8988T (cell line): ENCODE measurements at regions not wholly inside any gene's neighbourhood (a gene's known extent, or its start where the extent isn't known, plus 50 kb on each side); places are given as distances from the start of the nearest gene placed in this dataset.

ENCODE experiments used
- DNase-seq: peaks from one replicate; pipeline ENCODE4 v3.0.0; 2011

DNA sequence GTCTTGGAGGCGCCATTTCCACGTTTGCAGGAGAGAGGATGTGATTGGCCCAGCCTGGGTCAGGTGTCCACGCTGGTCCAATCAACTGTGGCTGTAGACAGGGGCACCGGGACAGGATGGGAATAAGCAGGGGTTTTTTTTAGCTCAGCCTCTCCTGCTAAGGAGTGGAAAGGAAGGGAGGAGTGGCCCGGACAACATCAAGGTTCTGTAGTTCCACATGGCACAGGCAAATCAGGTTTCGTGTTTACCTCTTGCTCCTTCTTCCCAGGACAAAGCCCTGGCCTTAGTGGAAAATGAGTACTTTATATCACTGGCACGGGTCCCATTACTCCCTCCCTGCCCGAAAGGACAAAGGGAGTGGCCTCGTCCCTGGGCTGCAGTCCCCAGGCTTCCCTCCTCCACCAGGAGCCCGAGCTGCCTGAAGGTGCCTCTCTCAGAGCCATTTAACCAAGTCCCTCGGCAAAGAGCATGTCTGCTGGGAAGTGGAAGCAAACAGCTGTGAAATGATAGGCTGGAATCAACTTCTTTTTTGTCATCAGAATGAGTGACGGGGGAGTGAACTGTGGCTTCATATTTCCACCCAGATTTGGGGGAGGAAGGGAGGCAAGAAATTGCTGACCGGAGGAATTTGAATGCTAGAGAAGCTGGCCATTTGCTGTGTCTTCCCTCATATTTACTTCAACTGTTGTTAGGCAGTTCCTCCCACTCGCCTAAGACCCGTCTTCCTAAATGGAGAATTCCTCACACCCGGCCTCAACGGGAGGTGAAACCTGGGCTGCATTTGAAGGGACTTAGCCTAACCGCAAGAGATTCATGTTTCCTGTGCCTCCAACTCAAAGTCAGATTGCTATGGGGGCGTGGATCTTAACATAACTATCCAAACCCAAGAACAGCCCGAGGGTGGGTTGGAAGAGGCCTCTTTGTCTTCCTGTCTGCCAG, 84.9 kb upstream of the SLC44A3 start:
- DNase-seq = no peak

DNA sequence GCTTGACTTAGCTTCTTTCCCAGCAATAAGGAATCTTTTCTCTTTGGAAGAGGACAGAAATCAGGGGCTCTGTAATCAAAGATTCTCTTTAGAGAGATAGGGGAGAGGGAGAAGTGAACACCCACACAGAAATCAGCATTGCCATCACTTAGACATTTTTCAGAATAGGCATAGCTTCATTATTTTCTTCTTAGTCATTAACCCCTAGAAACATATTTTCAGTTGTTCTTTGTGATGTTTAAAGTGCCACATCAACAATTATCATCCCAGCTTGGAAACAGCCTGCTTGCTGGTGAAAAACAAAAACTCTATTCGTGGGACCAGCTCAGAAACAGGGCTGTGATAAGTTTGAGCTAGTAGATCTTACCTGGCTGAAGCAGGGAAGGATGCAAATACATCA, 88.3 kb upstream of the SLC44A3 start:
- DNase-seq = no peak

DNA sequence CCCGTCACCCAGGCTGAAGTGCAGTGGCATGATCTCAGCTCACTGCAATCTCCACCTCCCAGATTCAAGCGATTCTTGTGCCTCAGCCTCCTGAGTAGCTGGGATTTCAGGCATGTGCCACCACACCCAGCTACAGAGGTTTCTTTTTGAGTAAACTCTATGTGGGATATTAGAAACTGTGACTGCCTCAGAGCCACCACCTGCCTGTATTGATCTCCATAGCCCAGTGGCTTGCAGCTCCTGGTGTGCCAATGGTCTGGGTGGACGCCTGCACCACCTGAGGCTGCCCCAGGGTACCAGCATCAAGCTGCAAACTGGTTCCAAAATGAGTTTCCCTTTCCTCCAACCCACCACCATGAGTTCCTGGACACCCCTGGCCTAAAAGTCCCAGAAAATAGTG, 89.7 kb upstream of the SLC44A3 start:
- DNase-seq = no peak

DNA sequence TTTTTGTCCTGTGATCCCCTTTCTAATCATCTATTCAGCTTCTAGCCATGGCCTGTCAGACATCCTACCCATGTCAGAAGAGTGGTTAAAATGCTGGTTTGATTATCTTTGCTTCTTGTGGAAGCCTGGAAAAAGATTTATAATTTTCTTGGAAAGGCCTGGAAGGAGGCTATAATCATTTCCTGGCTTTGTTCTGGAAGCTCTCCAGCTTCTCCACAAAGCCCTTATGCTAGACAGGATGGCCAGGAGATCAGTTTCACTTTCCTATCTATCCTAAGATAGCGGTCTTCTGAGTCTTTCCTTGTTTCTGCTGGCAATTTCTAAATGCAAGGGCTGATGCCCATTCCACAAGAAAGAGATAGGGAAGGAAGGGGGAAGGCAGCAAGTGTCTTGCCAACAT, 90.9 kb upstream of the SLC44A3 start:
- DNase-seq = no peak

DNA sequence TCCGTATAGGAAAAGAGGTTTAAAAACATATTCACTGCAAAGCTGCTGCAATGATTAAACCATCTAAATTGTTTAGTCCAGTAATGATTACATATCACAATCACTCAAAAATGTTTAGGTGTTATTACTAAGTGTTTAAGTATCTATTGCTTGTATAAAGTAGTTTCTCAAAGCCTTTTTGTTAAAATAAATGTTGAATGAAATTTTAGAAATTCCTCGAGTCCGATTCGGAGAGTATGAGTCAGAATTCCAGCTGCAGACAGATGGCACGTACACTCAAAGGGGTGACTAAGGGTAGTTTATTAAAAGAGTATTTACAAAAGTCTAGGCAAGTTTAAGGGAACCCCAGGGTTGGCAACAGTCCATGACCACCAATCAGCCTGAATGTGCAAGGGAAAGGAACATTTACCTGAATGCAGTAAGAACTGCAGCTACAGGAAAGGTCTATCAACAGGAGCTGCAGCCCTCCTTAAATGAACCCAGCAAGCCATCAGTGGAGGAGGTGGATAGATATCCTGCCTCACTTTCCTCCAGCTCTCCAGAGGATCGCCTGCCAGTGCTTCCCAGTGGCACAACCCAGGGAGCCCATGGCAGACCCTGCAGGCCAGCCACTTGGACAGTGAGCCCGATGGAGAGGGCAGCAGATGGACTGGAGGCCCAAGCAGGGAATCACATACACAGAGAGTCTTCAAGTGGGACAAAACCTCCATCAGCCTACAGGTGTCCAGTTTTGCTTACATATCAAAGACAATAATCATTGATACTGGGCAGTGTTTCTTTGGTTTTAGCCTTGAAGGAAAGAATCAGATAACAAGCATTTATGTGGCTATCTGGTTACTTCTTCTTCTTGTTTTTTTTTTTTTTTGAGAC, 92.1 kb upstream of the SLC44A3 start:
- DNase-seq = no peak

DNA sequence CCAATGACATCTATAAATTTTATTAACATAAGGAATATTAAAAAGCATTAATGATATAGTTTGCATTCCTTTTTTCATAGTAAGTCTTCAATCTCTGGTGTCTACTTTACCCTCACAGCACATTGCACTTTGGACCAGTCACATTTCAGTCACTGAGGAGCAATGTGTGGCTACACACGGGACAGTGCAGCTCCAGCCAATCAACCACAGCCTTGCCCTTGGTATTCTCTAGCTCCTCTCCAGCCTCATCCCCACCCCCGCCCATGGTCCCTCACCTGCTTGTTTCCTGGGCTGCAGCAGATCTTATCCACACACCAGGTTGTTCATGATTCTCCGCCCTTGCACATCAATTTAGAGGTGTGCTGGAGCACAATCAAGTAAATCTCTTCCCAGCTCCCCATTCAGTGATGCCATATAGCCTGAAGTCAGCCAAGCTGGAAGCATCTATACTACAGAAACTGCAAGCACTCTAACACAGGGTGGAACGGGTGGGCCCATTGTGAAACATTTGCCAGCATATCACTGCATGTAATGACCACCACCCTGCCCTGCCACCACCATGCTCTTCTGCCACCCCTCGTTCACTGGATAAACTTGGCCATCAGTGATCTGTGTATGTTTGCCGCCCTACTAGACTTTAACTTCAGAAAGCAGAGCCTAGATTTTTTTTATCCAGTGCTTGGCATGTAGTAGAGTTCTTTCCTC, 93.0 kb upstream of the SLC44A3 start:
- DNase-seq = no peak

DNA sequence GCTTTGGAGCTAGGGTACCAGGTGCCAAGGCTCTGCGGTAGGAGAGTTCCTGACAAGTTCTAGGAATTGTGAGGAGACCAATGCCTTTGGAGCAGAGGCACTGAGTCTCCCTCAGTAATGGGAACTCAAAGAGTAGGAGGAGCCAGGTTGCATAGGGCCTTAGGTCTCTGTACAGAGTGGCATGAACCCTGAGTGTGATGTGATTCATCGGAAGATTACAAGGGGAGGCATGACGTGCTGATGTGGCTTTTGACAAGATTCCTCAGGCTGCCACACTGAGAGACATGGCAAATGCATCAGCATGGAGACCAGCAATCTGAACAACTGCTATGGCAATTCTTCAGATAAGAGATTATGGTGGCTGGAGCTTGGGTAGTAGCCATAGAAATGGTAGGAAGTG, 94.6 kb upstream of the SLC44A3 start:
- no peak for DNase-seq

DNA sequence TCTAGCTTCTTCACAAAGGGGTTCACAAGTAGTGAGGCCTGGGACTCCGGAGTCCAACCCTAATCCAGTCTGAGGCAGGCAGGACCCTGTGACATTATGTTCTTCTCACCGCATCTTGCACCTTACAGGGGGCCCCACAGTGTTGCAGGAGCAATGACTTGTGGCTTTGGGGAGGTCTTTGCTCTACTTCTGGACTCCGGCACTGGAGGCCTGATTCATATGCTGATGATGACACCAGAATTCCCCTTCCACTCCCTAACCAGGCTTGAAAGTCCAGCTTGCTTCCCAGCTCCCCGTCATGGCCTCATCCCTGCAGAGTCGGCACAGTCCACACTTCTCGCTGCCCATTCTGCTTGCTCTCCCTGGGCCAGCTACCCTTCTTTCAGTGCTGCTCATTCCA, 96.3 kb upstream of the SLC44A3 start:
- no peak for DNase-seq

DNA sequence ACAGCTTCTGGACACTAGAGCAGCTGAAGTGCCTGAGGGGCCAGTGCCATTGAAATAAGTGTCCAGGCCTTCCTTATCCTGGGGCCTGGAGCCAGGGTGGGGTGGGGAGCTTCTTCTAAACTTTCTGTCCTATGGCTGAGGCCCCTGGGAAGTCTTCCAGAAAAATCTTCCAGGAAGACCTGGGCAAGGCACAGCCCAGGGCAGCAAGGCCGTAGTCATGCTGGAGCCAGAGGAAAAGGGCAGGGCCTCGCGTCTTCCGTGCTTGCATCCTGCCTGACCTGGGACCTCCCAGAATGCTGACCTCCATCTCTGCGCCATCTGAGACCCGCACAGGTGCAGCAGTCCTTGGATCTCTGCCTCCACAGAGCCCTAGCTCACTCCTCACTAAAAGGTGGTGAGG, 96.7 kb upstream of the SLC44A3 start:
- DNase-seq = no peak

DNA sequence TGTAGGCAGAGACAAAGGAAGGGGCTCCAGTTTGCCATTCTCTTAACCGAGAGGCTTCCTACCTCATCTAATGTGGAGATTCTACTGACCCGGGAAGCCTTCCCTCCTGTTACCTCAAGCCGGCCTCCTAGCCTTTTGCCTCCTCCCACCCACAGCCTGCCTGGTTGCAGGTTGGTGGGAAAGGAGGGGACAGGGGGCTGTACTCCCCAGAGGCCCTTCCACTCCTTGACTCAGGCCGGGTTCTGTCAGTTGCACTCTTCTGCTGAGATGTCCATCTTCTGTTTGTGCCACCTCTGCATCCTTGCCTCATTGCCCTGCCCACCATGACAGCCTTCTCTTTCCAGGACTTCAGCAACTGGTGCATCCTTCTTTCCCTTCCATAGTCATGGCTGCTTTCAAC, 98.0 kb upstream of the SLC44A3 start:
- no peak for DNase-seq

DNA sequence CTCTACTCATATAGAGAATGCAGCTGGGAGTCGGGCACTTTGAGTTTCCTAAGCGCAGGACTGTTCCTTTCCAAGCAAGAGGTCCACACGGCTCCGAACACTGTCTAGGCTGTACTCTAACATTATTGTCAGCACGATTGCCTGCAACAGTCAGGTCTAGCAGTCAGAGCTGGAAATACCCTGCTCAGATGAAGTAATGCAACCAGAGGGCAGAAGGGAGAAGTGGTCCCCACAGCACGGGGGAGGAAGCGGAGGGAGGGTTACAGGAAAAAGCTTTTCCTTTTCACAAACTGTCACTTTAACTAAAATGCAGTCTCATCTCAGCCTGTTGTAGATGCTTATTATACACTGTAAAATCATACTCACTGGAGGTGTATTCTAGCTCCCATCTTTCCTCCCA, 98.9 kb upstream of the SLC44A3 start:
- DNase-seq = no peak

DNA sequence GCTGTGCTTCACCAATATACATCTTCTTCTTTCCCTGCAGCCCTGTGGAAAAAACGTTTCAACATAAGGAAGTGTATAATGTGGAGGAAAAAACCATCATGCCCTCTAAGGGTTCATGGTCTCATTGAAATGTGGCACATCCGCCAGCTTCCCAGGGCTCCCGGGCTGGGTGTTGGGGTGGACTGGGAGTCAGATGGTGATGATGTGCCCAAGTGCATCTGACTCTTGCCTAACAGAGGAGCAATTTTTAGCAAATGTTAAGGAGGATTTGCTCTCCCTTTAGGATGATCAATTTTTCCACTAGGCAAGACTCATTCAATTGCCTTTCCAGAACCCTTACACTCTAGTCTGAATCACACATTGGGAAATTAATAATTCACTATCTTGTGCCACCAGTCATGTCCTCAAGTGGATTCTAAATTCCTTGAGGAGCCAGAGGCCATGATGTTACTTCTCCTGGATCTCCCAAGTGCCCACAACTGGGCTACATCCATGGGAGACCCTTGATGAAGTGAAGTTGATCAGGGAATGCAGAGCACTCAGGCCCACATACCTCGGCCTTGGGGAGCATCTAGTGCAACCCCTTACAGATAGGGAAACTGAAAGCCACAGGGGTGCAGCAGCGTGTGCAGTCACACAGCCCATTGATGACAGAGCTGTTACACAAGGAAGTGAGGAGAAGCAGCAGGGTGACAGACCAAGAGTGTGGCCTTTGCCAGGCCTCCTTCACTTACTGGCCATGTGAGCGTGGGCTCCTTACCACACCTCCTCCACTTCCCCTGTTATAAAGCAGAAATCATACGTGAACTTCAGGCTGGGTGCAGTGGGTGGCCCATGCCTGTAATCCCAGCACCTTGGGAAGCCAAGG, 100.0 kb upstream of the SLC44A3 start:
- DNase-seq = no peak

DNA sequence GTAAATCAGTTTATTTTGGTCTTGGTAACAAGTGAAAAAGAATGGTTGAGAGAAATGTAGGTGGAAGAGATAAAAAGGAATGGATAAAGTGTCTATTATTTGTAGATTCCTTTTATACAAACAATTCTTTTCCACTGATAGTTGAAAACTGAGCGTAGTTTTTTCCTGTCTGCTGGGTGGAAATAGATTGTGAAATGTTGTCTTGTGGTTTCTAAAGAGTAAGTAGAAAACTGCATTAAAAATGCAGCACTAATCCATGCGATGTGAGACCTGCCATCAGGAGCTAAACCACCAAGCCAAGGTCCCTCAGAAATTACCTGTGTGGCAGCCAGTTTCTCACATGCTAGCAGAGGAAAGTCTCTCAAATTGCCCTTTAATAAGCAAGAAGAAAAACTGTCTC, 103.2 kb upstream of the SLC44A3 start:
- DNase-seq = no peak

DNA sequence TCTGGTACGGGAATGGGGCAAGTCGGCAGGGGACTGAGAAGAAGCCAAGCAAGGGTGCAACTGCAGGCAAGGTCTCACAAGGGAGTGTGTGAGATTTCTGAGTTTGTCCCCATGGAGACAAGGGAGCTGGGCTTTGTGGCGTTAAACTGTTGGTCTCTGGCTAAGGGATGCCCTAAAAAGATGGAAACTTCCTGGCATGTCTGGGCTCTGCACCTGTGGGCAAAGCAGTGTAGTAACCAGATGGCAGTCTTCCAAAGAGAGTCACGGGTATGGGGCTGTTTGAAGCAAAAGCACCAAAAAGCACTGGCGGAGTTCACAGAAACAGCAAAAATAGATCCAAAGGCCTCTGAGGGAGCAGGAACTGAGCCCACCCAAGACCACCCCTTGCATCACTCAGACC, 104.8 kb upstream of the SLC44A3 start:
- DNase-seq = no peak

DNA sequence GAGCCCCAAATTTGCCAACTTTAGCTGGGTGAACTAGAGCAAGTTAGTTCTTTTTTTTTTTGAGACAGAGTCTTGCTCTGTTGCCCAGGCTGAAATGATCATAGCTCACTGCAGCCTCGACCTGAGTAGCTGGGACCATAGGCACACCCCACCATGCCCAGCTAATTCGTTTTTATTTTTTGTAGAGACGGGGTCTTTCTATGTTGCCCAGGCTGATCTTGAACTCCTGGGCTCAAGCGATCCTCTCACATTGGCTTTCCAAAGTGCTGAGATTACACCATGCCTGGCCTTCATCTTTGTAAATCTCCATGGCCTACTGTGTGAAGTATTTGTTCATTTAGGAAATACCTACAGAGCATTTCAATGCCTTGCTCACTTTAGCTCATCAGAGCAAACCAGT, 105.6 kb upstream of the SLC44A3 start:
- no peak for DNase-seq

DNA sequence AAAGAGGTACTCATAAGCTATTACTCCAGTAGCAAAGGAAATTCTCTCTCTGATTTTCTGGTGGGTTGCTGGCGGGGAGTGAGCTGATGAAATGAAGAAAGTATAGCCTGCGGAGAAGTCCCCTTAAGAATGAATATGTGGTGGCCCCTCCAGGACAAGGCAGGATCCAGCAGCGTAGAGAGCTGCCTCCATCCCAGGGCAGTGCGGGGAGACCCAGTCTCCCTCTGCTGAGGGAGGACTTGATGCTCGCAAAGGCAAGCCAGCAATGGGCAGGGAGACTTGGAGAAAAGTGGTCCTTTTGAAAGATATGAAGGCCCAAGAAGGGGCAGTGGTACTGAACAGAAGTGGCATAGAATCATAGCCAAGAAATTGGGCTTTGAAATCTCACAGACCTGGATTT, 106.0 kb upstream of the SLC44A3 start:
- DNase-seq = no peak

DNA sequence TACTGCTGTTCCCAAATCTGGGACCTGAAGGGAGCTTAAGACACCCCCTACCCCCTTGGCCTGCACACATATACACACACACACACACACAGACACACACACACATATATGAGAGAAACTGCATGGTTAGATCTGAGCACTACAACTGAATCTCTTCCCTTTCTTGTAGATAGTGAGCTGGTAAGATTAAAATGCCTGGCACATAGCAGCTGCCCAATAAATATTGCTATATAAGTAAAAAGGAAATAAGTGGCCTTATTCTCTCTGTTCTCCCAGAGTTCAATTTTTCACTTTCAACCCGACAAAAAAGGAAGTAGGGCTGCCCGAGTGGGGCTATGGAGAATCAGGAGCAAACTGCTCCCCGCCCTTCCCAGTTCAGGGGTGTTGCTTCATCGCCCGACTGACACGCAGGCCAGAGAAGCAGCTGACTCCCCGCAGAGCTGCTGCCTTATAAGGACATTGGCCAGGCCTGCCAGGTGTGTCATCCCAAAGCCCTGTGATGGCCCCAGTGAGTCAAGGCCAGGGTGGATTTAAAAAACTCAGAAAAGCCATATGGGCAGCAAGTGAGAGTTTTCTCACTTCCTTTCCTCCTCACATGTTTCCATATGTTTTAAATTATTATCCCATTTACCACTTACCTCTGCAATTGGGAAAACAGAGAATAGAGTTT, 106.5 kb upstream of the SLC44A3 start:
- peak; percentile 37 for DNase-seq

DNA sequence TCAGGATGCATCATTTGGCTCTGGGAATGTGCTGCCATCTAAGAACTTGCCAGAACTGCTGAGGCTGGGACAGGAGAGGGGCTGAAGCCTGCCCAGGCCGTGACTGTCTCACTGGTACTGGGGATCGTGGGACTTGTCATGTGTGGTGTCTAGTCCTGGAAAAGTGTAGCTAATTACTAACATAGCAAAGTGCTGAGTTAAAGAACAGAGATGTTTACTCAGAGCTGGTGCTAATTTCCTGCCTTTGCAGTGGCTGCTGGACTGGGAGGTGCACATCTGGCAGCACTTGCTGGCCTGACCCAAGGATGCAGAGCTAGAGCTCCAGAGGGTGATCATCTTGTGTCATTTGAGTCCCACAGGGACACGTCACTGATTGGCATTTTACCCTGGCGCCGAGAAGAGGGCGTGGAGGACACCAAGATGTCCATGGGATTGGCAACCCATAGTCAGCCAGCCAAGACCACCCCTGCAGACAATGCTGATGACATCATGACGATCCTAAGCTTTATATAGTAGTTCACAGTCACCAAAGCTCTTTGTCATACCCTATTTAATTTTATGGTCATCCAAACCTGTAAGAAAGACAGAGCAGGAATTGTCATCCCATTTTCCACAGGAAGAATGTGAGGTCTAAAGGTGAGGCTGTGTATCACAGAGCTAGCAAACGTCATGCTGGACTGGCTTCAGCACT, 110.1 kb upstream of the SLC44A3 start:
- no peak for DNase-seq

DNA sequence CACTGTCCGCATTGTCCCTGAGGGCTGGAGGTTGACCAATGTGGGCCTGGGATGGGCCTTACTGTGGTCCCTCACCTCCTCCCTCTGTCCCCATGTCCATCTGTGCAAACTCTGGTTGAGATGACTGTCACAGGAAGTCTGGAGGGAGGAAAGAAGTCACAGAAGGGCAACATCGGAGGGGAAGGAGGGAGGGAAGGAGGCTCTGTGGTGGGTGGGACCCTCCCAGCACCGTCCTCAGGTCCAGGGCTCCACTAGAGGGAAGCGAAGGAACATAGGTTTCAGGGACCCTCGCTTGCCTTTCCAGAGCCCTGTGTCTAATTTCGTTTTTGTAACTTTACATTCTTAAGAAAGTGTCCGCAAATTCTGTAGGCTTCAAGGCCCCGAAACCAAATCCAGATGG, 111.3 kb upstream of the SLC44A3 start:
- DNase-seq = no peak

DNA sequence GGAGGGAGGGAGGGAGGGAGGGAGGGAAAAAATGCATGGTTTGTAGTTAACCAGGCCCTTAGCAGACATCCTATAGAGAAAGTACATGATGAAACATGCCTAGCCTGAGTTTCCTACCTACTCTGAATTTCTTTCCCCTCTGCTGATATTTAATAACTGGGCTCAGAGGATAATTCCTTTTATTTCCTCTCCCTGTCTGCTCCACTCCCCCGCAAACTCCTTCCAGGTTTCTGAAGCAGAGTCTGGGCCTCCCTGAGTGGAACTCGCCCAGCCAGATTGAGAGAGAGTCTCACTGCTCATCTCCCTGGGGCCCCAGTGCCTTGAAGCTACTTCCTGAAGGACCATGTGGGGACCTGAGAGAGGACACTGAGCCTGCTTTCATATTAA, 111.9 kb upstream of the SLC44A3 start:
- DNase-seq = no peak
